ENCODE measurements at regions not wholly inside any gene's neighbourhood (a gene's known extent, or its start where the extent isn't known, plus 50 kb on each side); places are given as distances from the start of the nearest gene placed in this dataset.

DNA sequence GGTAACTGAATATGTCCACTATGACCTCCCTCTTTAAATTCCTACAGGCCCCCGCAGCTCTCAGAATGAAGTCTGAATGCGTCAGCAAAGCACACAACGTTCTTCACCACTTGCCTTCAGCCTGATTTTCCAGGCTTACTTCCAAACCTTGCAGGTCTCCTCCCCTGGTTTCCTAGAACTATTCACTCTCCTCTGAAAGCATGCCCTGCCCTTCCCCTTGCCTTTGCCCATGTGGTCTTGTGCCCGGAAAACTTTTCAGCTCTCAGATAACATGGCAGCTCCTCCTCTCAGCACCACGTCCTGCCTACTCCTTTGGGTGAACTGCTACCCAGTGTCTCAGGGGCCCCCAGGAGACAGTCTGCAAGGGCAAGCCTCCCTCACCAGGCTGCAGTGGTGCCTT, 268.5 kb upstream of the LDB2 start:
- DNase-seq, result no peak

DNA sequence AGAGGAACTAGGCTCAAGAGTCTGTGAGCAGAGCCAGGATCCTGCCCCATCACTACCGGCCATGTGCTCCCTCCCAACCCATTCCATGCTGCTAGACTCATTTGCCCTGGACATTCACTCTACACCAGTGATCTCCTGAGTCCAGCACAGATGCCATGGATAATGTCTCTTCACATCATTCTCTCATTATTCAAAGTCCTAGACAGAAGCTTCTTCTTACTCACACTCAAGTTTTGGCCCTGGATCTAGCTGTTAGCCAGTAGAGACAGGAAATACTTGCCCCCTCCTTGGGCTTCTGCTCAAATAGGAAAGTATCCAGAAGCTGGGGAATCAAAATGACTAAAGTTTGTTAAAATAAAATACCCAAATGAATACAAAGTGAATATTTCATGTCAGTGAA, 266.8 kb upstream of the LDB2 start:
- no peak for DNase-seq

DNA sequence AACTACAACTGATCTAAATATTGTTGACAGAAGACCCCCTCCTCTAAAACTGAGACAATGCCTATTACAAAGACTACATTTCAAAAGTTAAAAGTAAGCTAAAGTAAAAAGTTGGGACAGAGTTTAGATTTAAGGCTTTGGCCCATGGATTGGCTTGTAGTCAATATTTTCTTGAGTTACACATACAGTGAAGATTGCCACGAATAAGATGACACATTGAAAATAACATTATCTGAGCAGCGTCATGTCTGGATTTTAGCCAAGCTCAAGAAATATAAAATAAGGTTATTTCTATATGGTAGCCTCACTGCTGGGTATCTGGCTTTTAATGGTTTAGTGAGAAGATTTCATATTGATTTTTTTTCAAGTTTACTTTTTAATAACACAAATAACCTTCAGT, 266.2 kb upstream of the LDB2 start:
- no peak for DNase-seq

- DNase-seq, result no peak
Observed at GRCh38 chr4:17163156-17163771, 264.8 kb upstream of the LDB2 start.

DNA sequence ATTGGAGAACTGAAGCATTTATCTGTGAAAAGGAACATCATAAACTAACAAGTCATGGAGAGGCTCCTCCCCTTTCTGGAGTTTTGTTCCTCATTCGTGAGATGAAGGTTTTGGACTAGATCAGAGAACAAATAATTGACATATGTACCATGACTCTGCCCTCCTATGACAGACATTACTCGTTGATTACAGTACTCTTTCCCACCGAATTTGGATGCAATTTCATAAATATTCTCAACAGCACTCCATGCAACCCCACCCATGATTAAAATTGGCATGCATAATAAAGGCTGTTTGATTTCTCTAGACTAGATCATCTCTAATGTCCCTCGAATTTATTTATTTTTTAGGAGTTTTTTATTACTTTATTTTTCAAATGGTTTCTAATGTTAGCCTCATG, 258.9 kb upstream of the LDB2 start:
- DNase-seq, result no peak

GRCh38 chr4:17155486-17155885, 257.0 kb upstream of the LDB2 start:
- no peak for DNase-seq

DNA sequence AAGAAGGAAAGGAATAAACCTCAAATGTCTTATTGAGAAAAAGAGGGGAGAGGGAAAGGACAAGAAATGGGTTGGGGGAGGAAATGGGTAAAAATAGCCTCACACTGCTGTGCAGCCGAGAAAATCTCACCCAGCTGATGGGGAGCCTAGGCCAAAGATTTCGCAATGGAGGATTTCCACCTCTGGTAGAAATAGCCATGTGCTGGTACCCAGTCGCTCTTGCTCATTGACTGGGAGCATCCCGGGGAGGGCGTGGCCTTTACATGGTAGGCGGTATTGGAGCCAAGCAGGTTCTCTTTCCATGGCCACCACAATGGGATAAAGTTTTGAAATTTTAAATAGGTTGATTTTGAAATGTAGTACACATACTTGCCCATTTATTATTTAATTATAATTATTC, 255.1 kb upstream of the LDB2 start:
- no peak for DNase-seq

- no peak for DNase-seq
Observed at GRCh38 chr4:17152941-17153540, 254.6 kb upstream of the LDB2 start.

DNA sequence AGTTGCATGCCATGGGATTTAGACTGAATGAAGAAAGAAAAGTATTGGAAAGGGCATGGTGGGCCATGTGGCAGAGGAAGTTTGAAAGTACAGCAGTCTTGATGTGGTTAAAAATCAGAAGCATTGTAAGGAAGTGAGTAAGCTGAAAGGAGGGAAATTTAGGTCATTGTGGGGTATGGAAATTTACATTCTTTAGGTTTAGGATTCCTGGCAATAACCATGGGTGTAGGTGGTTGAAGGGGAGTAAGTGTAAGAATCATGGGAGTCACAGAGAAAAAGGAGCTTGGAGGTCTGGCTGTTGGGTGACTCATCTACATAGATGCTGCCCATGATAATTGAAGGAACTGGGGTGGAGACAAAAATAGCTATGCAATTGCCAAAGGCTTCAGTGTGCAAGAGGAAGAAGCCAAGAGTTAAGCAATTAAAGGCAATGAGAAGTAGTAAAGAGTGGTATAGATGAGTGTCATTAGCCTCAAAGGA, 243.8 kb upstream of the LDB2 start:
- no peak for DNase-seq

- no peak for DNase-seq
Observed at GRCh38 chr4:17138847-17139246, 240.4 kb upstream of the LDB2 start.

DNA sequence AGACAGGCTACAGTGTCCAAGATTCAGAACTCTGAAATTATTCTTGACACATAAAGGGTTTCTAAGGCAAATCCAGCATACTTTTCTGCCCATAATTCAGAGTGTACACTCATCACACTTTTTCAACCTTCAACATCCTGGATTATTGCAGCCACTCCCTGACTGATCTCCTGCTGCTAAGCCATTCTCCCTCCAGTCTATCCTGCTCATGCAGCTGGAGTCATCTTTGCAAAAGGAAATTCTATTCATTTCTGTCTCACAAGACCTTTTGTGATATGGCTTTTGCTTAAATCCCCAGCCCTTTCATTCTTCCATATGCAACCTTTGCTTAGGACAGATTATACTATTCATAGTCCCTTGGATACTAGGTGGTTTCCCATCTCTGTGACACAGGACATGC, 236.1 kb upstream of the LDB2 start:
- DNase-seq, result no peak

DNA sequence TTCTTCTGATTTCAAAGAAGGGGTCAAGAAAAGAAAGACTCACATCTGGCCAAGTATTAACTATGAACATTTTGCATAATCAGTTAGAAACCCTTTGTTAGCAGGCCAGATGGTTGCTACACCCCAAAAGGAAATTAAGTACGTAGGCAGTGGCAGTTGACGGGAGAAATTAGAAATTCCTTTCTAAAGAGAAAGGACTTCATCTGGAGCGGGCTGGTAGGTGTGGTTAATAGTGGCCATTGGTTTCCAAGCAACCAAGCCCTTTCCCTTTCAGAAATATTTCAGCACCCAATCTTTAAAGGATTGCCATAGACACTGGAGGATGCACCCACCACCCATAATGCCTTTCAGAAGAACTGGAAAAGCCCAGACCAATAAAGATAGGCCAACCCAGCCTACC, 235.7 kb upstream of the LDB2 start:
- DNase-seq, result no peak

DNA sequence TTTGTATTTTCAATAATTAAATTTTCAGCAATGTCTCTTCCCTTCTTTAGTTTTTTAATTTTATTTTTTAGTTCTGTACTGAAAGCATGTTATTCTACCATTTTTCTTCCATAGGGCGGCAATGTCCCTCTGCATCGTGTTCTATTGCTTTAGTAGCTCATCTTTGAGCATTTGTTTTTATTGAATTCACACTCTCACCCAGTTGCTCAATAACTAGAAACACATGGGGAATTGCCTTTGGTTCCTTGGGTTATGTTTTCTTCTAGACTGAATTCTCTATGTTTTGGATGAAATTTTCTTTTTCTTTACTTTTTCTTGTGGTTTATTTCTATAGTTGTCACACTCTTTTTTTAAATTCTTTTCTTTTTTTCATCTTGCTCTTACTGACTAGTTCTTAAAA, 233.8 kb upstream of the LDB2 start:
- DNase-seq, result no peak

GRCh38 chr4:17128268-17128667, 229.8 kb upstream of the LDB2 start:
- no peak for DNase-seq

GRCh38 chr4:17126321-17126966, 228.0 kb upstream of the LDB2 start:
- DNase-seq, result no peak

GRCh38 chr4:17124767-17125166, 226.3 kb upstream of the LDB2 start:
- no peak for DNase-seq

- no peak for DNase-seq
Observed at GRCh38 chr4:17120761-17121160, 222.3 kb upstream of the LDB2 start.

DNA sequence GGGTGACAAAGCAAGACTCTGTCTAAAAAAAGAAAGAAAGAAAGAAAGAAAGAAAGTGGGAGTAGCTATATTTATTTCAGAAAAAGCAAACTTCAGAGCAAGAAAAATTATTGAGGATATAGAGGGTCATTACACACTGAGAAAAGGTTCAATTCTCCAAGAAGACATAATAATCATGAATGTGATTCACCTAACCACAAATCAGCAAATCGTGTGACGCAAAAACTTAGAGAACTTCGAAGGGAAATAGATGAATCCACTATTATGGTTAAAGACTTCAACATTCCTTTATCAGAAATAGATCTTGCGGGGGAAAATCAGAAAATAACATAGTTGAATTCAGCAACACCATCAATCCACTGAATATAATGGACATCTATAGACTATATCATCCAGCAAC, 219.3 kb upstream of the LDB2 start:
- no peak for DNase-seq

- no peak for DNase-seq
Observed at GRCh38 chr4:17115583-17115982, 217.1 kb upstream of the LDB2 start.

DNA sequence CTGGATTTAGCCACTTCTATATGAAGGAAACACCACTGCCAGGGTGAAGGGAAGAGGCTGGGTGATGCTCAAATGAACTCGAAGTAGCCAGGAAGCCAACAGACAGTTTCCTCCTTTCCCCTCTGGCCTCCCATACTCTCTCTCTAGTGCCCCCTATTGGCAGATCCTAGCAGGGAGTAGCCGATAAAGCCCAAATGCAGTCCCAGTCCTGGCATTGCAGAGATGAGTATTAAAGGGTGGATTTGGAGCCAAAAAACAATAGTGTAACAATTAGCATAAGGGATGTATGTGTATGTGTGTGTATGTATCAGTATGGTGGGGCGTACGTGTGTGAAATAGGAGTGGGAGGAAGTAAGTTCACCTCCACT, 213.8 kb upstream of the LDB2 start:
- DNase-seq, result no peak

DNA sequence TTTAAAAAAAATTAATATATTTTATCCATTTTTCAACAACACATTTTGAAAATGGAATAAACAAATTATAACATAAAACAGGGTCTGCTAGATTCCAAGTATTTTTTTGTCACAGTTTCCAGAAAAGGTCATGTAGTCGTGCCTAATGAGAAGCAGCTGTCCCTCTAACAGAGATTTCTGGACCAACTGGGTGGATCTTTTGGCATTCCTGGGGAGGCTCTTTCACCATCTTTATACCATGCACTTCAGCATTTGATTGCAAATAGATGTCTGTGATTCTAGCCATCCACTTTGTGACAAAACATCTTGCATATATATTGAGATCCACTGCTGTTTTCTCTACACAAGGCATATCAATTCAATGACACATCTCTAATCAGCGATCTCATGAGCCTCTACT, 210.7 kb upstream of the LDB2 start:
- no peak for DNase-seq

GRCh38 chr4:17103231-17103630, 204.8 kb upstream of the LDB2 start:
- DNase-seq, result no peak

- DNase-seq, result no peak
Observed at GRCh38 chr4:17098996-17099395, 200.6 kb upstream of the LDB2 start.

DNA sequence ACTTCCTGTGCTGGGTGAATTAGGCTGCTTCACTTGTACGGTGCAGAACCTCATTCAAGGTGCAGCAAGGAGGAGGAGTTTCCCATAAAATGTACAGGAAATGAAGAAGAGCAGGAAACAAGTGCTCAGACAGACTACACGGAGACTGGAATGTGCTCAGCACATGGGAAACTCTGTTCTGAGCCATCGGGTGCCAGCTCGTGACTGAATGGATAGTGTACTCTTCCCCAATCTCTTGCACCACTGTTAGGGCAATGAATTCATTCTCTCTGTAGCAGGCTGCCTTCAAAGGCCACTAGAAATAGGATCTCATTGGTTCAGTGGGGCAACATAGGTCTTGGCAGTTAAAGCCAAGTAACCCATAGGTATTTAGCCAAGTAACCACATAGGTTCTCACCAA, 200.0 kb upstream of the LDB2 start:
- DNase-seq, result no peak

DNA sequence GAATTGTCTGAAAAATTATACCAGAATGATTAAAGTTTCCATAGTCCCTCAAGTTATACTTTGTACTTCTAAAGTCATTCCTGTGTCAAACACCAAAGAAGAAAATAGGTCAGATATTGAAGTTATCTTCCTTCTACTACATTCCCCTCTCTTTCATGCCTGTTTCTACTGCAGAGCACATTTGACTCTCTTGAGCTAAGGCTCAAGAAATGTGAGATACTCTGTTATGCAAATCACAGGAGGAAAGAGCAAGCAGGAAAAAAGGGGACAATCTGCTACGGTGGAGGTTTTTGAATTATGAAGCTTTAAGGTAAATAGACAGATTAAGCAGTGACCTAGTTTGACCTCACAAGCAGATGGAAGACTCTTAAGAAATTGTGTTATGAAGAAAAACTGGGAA, 198.9 kb upstream of the LDB2 start:
- no peak for DNase-seq
